ENCODE measurements at regions not wholly inside any gene's neighbourhood (a gene's known extent, or its start where the extent isn't known, plus 50 kb on each side); places are given as distances from the start of the nearest gene placed in this dataset.

DNA sequence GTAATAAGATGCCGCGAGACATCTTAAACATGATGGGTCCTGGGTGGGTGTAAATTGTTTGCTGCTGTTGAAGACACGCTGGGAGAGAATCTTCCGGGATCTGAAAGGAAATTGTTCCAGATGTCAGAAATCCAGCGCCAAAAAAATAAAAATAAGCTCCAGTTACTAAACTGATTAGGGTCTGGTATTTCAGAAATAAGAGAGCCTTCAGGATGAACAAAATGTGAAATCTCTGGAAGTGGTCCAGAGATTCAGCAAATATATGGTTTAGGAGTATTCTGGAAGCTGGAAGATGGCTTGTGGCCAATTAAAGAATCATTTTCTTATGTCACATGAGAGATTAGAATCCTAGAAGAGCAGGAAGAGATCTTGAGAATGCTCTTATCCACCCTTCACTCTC, 75.8 kb upstream of the NHS start (continued):
- TF ChIP-seq, protein P1, sequence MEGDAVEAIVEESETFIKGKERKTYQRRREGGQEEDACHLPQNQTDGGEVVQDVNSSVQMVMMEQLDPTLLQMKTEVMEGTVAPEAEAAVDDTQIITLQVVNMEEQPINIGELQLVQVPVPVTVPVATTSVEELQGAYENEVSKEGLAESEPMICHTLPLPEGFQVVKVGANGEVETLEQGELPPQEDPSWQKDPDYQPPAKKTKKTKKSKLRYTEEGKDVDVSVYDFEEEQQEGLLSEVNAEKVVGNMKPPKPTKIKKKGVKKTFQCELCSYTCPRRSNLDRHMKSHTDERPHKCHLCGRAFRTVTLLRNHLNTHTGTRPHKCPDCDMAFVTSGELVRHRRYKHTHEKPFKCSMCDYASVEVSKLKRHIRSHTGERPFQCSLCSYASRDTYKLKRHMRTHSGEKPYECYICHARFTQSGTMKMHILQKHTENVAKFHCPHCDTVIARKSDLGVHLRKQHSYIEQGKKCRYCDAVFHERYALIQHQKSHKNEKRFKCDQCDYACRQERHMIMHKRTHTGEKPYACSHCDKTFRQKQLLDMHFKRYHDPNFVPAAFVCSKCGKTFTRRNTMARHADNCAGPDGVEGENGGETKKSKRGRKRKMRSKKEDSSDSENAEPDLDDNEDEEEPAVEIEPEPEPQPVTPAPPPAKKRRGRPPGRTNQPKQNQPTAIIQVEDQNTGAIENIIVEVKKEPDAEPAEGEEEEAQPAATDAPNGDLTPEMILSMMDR (IDR thresholded peaks at IDR 0.05; ENCODE audit: control extremely low read depth in 1 of 3, insufficient read depth in 1 of 3, low read depth in 1 of 3, low read length in 3 of 3): no peak

Measured in H1 (cell line).